ENCODE measurements at regions not wholly inside any gene's neighbourhood (a gene's known extent, or its start where the extent isn't known, plus 50 kb on each side); places are given as distances from the start of the nearest gene placed in this dataset.

DNA sequence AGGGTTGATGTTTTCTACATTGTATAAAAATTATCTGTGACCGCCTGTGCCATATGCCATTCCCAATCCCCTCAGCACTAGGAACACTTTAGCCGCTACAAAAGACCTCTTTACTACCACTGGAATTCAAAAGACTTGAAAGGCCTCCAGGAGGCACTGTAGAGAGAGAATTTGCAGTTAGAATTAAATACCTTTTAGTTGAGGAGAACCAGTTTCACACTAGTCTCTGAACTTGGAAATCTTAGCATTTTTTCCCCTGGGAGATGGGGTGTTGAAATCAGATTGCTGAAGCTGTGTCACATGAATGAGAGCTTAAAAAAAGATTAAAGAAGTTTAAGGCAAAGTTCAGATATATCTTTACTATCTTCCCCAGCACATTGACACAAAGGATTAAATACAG is 291.0 kb downstream of the ADGRL2 start:
- TF ChIP-seq EP300 (IDR thresholded peaks at IDR 0.05) (no peak), POLR2AphosphoS5 (IDR thresholded peaks at IDR 0.05) (no peak)
- TF ChIP-seq, protein P1, sequence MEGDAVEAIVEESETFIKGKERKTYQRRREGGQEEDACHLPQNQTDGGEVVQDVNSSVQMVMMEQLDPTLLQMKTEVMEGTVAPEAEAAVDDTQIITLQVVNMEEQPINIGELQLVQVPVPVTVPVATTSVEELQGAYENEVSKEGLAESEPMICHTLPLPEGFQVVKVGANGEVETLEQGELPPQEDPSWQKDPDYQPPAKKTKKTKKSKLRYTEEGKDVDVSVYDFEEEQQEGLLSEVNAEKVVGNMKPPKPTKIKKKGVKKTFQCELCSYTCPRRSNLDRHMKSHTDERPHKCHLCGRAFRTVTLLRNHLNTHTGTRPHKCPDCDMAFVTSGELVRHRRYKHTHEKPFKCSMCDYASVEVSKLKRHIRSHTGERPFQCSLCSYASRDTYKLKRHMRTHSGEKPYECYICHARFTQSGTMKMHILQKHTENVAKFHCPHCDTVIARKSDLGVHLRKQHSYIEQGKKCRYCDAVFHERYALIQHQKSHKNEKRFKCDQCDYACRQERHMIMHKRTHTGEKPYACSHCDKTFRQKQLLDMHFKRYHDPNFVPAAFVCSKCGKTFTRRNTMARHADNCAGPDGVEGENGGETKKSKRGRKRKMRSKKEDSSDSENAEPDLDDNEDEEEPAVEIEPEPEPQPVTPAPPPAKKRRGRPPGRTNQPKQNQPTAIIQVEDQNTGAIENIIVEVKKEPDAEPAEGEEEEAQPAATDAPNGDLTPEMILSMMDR (IDR thresholded peaks at IDR 0.05): no peak

All from stomach (tissue), 4 donors.